Fibroblast of gingiva (primary cell): ENCODE measurements at regions not wholly inside any gene's neighbourhood (a gene's known extent, or its start where the extent isn't known, plus 50 kb on each side); places are given as distances from the start of the nearest gene placed in this dataset.

Experiments used
- DNase-seq: peaks from one replicate; pipeline ENCODE4 v3.0.0-alpha.2; 2011; ENCODE audit warnings: low read depth

DNA sequence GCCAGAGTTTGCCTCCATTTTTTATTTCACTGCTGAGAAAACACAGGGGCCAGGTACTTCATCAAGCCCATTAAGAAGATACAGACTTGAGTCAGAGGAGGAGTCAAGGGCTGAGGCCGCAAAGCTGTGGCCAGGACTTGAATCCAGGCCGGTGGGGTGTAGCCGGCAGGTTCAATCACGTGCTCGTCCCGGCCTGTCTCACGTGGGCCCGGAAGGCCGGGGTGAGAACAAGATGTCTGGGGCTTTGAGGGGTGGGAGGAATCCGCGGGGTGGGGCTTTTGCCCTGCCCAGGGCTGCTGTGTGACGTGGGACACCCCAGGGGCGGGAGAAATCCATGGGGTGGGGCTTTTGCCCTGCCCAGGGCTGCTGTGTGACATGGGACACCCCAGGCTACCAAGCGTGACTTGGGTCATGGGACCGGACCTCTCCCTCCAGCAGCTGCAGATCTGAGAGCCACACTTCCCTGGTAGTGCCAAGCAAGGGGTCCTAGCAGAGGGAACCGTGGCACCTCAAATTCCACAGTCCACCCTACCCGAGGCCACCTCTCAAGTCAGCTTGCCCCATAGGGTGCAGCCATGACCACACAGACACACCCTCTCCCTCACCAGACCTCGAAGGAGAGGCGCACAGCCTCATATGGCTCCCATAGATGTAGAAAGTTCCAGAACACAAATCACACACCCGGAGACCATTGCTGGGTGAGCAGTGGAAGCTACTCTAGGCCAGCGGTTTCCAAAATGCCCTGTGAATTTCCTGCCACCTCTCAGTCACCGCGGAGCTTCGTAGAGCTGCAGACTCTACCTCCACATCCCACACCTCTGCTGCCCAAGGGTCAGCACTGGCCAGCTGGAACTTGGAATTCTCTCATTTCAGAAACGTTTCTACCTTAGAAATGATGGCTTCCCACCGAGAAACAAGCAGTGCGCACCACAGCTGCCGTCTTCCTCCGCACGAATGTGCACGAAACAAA is 156.1 kb downstream of the DLL1 start:
- DNase-seq = no peak

GRCh38 chr6:170134031-170134470 is 156.8 kb downstream of the DLL1 start:
- DNase-seq = no peak

DNA sequence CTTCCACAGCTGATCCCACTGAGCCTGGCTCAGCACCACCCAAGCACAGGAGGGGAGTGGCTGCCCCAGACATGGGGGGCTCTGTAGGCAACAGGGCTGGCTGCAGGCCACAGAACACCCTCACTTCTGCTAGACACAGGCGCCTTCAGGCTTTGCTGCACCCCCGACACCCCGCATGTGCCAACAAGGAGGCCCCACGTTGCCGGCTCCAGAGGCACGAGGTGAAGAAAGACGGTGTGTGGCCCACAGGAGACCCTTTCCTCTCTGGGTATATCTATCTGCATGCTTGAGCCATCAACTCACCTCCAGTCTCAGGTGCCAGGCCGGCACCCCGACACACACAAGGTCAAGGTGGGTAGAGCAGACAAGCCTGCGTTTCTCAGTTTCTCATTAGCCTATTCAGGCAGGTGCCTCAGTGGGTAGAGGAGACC is 158.3 kb downstream of the DLL1 start:
- DNase-seq = no peak

- no peak for DNase-seq
Measured at GRCh38 chr6:170132011-170132521, 158.8 kb downstream of the DLL1 start.

GRCh38 chr6:170131351-170131750 is 159.5 kb downstream of the DLL1 start:
- no peak for DNase-seq

GRCh38 chr6:170130771-170131241 is 160.1 kb downstream of the DLL1 start:
- no peak for DNase-seq

DNA sequence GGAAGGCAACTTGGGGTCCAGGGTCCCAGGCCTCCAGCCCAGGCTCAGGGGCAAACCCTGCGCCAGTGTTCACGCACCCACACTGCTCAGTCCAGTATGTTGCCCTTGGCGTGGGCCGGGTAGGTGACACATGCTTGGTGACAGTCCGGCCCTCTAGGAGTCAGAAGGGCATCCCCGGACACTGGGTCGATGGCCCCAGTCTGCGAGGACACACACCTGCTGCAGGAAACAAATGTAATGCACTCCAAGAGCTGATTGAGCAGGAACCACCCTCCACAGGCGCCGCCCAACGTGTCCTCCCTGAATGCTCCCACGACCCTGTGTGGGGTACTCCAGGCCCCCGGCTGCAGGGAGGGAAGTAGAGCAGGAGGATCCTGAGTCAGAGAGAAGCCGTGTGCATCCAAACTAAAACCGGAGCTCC is 160.7 kb downstream of the DLL1 start:
- no peak for DNase-seq

DNA sequence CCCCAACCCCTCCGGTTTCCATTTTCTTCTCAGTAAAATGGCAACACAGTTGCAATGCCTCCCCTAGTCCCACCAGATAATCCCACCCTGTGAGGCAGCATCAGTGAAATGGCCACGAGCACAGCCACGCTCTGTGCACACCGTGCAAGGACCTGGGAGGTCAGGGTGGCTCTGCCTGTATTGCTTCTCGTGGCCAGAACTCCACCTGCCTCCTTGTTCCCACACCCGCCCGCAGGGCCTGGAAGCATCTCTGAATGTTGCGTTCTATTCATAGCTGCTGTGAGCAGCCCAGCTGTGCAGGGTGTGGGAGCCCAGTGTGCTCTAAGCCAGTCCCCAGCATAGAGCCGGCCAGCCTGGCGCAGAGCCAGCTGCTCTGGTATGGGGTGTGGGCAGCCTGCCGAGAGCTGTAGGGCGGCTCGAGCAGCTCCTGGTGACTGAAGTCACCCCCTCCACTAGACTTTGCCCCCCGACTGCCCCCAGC is 161.1 kb downstream of the DLL1 start:
- DNase-seq = no peak

DNA sequence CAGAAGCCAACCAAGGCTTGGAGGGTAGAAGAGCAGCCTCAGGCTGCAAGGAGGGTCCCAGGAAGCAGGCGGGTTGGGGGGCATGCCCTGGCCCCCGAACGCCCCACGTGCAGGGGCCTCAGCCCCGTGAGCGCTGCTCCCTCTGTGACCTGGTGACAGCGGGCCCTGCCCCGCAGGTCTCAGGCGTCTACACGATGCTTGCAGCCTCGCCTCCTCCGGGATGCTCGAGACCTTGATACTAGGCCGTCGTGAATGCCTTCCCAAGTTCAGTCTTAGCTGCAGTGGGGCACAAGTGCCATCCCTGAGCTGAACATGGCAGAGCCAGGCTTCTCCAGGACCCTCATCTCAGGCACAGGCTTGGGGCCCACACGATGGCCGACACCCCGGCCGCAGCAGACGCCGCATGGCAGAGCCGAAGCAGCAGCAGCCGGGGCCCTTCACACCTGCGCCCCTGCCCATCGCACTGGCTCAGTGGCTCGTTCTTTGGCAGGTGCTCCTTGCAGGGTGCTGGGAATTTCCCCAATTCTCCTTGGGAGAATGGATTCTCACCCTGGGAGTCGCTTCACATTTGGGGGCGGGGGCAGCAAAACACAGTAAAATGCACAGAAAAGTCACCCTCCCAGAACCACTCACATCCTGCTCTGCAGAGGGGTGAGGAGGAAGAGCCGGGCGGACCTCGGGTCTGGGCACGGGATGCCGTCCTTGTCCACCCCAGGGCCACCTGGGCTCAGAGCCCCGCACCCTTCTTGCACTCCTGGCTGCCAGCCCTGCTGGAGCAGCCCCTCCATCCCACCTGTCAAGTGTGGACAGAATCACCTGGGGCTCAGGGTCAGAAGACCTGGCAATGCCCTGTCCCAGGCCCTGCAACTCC is 161.8 kb downstream of the DLL1 start:
- no peak for DNase-seq

DNA sequence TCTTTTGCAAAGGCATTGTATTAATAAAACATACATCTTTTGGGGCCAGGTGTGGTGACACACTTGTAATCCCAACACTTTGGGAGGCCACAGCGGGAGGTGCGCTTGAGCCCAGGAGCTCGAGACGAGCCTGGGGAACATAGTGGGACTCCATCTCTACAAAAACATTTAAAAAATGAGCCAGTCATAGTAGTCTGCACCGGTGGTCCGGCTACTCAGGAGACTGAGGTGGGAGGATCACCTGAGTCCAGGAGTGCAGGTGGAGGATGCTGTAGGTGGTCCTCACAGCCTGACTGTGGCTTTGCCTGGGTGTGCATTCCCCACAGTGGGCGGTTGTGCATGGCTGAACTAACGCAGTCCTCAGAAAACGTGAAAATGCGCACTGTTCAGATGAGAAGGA is 162.5 kb downstream of the DLL1 start:
- no peak for DNase-seq

DNA sequence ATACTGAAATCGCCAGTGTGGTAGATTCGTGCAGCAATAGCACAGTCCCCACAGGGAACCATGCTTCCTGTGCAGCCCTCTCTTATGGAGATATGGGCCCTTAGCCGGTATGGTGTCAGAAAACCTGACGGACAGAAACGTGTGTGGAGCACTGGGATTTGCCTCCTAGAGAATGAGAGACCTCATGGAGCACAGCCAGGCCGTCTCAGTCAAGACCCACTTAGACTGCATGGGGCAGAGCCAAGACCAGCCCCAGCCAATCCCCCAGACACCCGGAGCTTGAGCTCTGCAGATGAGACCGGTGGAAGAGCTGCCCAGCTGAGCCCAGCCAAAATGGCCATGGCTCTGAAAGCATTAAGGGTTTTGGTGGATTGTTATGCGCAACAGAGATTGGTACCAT is 163.7 kb downstream of the DLL1 start:
- DNase-seq = no peak

DNA sequence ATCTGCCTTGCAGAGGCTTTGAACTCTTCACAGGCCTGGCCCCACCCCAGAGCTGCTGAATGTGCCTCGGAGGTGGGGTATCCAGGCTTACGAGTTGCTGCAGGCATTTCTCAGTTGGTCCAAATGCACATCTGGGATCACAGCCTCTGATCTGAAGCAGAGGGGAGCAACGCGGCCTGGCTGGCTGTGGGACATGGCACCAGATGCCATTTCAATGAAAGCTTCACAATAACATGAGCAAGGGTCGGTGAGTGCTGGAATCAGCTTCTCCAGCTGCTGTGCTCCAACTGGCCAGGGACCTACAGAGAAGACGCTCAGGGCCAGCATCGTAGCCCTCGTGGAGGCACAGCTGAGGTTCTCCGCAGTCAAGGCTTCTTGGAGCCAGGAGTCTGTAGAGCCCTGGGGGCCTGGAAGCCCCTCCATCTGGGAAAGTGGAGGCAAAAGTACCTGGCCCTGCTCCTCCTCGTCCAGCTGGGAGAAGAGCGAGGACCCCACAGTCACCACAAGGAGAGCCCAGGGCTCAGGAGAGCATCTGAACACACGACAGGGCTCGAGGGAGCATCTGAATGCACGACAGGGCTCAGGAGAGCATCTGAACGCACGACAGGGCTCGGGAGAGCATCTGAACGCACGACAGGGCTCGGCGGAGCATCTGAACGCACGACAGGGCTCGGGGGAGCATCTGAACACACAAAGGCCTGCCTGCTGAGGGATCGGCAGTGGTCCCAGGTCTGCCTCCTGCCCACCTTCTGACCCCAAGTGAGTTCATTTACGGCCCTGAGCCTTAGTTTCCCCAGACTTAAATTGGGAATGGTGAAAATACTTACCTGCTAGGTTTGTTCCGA is 165.2 kb downstream of the DLL1 start:
- DNase-seq = no peak

GRCh38 chr6:170124836-170125235 is 166.0 kb downstream of the DLL1 start:
- no peak for DNase-seq

GRCh38 chr6:170124150-170124549 is 166.7 kb downstream of the DLL1 start:
- DNase-seq = no peak

DNA sequence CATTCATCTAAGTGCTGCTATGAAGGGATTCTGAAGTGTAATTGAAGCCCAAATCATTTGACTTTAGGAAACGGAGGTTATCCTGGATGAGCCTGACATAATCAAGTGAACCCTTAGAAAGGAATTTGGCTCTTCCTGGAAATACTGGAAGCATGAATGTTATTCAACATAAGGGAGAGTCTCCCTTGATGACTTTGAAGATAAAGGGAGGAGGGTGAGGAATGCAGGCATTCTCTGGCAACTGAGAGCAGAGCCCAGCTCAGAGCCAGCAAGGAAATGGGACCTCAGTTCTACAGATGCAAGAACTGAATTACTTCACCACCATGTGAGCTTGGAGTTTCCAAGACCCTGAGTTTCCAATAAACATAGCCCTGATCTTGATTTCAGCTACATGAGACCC is 168.2 kb downstream of the DLL1 start:
- no peak for DNase-seq

- DNase-seq = no peak
Measured at GRCh38 chr6:170117111-170117972, 173.5 kb downstream of the DLL1 start.

- no peak for DNase-seq
Measured at GRCh38 chr6:170116636-170117035, 174.2 kb downstream of the DLL1 start.

- peak; percentile 64 for DNase-seq
Measured at GRCh38 chr6:170114956-170115855, 175.7 kb downstream of the DLL1 start.
